Activated CD4-positive, CD25-positive, alpha-beta regulatory T cell (primary cell): ENCODE measurements at regions not wholly inside any gene's neighbourhood (a gene's known extent, or its start where the extent isn't known, plus 50 kb on each side); places are given as distances from the start of the nearest gene placed in this dataset.

Experiments used
- DNase-seq, 4 experiments: peaks; one replicate each; lab custom pipeline; 2025; lab: John Stamatoyannopoulos, UW

DNA sequence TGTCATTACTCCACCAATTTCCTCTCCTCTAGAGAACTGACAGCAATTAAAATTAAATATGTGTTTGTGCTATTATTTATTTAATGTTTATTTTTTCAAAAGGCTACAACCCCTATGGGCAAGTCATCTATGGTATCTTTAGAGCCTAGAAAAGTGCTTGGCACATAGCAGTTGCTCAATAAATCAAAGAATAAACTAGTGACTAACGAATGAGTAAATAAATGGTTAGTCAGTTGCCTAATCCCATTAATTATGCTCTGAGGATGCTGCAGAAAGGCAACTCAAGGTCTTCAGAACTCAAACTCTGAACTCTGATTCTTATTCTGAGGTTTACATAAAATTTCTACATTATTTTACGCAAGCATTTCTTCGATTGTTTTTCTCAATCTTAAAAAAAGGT, 193.0 kb upstream of the TSHZ2 start:
- DNase-seq, result no peak

DNA sequence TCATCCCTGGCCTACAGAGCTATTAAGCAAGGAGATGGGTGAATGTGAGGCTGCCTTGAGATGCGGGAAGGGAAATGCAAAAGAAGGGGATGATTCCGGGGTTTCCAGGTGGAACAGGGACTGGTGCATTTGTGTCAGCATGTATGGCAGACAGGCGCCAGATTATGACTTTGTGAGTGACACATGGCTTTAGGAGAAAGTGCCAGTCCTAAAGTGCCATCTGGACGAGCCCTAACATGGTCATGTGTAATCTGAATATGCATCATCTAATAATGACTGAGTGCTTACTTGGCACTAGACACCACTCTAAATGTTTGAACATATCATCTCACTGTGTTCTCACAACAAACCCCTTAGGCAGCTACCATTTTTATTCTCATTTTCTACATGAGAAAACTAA, 195.0 kb upstream of the TSHZ2 start:
- DNase-seq, result no peak

DNA sequence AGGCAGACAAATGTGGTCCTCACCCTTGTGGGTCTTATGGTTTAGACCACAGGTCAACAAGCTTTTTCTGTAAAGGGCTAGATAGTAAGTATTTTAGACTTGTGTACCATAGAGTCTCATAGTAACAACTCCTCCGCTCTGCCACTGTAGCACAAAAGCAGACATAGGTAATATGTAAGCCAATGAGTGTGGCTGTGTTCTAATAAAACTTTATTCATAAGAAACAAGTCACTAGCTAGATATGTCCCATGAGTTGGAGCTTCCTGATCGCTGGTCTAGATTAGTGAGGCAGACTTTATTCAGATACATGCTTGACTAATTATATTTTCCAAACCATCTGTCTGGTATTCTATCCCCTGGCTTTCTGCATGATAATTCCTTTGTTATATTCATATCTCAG, 196.4 kb upstream of the TSHZ2 start:
- DNase-seq, result no peak

DNA sequence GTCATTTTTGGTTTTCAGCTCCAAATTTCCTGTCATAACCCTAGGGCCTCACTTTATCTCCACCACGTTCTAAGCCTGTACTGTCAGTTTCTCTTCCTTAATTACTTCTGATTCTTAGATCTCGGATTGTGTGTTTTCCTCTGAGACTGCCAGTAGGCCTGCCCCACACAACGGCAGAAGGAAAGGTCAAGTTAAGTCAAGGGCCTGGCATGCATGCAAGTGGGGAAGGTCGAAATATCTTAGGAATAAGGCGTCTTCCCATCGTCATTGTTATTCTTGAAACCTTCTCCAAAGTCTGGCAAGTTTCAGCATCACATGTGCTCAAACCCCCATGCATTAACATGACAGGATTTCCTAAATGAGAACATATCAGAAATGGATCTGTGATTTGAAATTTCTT, 203.5 kb upstream of the TSHZ2 start:
- no peak for DNase-seq

DNA sequence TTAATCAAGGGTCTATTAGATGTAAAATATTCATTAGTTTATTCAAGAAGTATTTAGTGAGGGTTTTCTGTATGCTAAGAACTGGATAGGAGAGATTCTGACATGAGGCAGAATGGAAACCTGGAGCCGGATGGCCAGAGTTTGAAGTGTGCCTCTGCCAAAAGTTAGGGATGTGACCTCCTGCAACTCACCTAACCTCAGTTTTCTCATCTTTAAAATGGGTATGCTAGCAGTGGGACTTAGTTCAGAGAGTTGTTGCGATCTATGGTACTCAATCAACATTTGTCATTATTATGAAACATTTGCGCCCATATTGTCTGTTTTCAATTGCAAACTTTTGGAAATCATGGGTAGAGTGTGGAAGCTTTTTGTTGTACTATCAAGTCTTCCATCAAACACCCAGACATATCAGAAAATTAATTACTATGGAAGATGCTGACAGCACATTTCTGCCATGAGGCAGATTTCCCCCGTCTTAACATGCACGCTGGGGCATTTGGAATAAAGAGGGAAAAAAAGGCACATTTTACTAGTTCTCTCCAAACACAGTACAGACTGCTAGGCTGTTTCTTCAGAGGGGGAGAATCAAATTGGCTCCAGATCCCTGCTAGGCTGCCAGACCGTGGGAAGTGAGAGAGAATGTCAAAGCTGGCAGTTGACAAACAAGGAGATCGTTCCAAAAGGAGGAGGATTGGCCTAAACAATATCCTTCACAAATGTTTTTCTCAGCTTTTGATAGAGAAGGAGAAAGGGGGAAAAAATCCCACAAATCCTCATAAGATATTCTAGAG, 205.3 kb upstream of the TSHZ2 start:
- no peak for DNase-seq

DNA sequence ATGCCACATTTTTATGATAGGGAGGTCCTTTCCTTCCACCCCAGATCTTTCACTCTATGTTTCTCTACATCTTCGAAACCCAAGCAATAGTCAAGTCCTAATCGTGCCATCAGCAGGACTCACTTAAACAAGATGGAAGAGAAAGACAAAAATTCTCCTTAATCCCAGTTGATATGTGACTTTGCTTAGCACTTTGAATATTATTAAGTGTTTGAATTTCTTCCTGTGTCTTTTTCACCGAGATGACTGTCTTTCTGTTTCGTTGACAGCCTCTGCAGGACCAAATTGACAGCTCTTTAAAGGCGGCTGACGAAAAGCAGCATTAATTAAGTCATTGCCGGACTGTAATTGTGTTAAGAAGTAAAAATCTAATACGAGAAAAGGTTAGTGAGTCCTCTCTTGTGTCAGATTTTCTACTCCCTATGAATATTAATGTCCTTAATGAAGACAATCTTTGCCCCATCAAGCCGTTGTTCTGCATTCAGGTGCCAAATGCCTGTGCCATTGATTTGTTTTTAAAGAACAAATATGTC, 208.8 kb upstream of the TSHZ2 start:
- DNase-seq, result no peak

DNA sequence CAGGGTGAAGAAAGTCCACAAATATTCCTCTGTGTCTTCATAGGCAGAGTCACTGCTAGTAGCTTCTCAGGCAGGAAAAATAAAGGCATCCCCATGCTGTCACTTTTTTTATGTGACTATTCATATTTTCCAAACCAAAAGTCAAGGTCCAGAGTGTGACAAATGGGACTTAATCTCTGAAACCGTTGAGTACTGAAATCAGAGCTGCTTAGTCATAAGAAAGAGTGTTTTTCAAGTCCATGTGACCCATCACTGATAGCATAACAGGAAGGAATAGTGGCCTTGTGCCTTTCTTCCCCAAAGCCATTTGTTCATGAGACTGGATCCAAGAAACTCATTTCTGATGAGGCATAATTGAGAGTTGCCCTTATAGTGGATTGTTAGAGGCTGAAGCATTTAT, 210.3 kb upstream of the TSHZ2 start:
- DNase-seq, result no peak

DNA sequence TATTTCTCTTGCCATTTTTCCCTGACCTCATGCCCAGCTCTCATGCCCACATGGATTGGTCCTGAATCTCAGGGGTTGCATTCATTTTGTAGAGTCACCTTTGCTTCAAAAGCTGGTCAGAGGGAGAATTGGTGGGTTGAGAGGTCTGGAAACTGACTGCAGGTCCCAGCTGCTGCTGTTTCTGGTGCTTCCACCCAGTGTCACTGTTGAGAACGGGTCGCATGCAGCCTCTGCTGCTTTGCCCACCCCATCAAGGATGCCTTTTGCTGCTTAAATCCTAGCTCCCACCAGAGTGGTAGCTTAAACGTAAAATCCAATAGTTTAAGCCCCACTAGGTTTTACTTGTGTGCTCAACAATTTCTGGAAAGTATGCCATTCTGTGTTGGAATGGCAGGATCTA, 211.4 kb upstream of the TSHZ2 start:
- no peak for DNase-seq

DNA sequence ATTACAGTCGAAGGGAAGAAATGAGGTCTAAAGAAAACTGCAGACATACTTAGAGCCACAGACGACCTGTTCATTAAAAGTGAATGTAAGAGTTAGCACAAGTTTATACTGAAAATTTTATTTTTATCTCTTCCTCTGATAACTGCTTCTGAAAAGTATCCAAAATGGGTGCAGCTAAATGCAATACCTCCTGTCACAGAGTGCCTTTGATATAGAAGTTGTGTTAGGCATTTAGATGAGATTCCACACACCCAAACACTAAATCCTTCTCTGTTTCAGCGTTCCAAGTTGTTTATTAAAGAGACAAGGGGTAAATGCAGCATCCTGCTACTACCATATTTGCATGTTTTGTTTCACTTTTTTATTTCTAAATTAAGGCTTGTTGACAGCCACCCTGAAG, 214.7 kb upstream of the TSHZ2 start:
- DNase-seq, result no peak

DNA sequence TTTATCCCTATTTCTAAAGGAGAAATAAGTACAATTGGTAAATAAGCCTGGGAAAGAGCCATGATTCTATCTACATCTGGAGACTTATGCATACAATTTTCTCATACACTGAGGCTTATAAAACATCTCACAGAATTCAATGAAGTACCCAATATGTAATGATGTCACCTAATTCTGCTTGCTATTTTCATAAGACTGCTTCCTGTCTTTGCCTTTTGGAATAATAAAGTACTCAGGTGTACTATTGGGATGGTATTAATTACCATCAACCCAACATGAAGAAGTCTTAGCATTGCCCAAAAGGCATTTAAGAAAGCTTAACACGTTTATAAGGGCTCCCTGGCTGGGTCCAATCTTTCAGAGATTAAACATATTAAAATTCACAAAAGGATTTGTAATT, 216.4 kb upstream of the TSHZ2 start:
- no peak for DNase-seq

DNA sequence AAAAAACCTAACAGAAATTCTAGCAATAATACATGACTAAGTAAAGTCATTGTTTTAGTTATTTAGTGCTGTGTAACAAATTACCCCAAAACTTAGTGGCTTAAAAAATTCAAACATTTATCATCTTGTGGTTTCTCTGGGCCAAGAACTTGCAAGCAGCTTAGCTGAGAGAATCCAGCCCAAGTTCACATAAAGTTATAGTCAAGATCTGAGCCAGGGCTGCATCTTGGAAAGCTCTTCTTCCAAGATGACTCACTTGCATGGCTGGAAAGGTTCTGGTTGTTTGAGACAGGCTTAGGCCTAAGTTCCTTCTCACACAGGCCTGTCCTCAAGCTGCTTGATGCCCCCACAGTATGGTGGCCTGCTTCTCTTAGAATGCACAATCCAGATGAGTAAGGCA, 217.8 kb upstream of the TSHZ2 start:
- DNase-seq, result no peak

DNA sequence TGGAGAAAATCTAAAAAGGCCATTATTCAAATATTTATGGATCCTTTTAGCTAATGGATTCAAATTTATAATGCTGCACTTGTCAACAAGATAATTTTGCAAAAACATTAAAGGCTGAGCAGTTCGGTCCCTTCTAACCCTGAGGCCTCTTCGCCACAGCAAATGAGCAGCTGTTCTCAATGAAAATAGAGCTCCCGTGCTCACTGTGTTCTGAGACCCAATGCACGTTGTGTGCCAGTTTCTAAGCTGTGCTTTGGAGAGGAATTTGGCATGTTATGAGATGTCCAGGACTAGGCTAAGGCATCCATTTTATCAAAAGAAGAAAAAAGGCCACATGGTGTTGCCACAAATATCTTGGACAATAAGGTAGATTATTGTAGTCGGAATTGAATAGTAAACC, 220.1 kb upstream of the TSHZ2 start:
- no peak for DNase-seq

DNA sequence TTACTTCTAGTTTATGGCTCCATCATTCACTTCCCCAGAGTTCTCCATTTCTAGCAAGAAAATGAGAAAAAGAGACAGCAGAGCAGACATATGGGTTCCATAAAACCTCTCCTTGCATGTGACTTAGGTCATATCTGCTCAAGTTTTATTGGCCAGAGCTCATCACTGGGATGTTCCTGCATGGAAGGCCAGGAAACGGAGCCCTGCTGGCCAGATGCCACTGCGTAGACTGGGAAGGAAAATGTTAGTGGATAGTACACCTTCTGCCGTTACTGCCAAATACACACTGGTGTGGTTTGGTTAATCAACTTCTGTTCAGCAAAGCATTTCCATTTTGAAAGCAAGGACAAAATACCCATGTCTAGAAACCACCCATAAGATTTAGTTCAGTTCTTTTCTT, 220.6 kb upstream of the TSHZ2 start:
- DNase-seq, result no peak

DNA sequence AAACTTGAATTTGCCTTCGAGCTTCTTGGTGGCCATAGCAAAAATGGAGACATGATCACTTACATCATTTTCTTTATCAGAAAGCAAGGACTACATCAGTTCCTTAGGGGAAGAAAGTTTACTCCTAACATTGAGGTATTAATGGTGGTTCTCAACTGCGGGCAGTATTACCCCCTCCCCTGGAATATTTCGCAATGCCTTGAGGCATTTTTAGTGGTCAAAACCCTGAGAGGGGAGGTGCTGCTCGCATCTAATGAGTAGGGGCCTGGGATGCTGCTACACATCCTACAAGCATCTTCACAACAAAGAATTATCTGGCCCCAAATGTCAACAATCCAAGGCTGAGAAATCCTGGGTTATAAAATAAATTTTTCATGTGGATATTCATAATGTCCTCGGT, 222.2 kb upstream of the TSHZ2 start:
- no peak for DNase-seq

DNA sequence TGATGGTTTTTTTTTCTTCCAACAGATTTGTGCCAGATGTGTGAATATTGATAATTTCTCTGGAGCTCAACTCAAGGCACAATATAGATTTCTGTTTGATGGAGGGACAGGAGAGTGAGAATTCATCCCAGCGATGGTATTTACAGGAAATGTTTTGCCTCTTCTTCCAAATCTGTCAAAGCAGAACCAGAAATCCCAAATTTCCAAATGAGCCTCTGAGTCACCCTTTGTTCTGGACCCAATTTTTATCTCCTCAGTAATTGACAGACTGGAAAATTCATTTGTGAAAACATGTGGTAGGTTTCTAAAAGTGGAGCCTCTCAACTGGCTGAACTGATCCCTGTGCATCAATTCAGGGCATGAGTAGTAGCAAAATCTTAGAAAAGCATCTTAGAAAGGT, 223.2 kb upstream of the TSHZ2 start:
- DNase-seq, result no peak

DNA sequence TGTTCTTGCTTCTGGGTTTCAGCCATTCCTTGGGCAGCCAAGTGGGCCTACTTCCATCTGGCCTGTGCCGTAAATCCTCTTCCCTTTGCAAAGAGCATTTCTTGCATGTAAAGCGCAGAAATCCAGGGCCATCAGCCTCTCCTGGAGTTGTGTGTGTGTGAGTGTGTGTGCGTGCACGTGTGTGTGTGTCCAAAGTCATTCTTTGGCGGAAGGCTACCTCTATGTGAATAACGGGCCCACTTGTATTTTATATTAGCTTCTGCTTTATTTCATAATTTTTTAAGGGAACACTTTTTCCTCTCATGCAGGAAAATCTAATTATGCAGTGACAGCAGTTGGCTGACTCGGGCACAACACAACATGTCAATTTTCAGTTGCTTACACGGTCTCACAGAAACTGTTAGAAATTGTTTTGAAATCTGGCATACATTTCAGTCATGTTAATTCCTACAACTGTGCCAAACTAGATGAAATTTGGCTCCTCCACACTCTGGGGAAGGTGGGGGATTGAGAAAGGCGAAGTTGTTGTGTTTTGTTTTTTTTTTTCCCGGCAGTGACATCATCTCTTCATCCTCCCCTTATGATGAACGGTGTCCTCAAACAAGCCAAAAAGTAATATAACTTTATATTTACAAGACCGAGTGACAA, 223.7 kb upstream of the TSHZ2 start:
- DNase-seq, result no peak

DNA sequence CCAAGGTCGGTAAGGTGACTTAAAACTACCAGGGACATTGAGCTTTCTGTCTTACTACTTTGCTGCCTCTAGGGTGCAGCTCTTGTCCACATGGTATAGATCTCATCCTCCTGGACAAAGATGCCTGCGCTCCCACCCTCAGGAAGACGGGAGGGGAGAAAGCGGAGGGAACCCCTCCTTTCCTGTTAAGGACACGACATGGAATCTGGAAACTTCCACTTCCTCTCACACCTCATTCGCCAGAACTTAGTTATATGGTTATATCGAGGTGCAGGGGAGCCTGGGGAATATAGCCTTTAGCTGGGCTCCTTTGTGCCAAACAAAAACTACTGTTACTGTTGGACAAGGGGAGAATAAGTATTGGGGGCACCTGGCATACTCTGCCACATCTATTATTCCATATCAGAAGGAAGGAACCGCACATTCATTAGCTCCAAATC, 224.3 kb upstream of the TSHZ2 start:
- no peak for DNase-seq

DNA sequence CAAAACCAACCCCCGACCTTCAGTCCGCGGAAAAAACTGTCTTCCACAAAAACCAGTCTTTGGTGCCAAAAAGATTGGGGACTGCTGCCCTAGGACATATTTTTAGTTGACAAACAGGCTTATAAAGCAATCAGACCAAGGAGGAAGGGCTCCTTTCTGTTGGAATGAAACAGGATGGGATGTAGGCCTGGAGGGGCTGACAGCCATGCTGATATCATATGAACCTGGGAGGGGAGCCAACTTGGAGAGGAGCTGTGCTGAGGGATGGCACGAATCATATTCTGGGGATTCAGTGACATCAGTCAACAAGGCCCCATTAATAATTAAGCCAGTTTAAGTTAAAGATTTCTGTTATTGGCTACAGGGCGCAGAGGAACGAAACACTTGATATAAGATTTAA, 225.4 kb upstream of the TSHZ2 start:
- DNase-seq, result no peak

DNA sequence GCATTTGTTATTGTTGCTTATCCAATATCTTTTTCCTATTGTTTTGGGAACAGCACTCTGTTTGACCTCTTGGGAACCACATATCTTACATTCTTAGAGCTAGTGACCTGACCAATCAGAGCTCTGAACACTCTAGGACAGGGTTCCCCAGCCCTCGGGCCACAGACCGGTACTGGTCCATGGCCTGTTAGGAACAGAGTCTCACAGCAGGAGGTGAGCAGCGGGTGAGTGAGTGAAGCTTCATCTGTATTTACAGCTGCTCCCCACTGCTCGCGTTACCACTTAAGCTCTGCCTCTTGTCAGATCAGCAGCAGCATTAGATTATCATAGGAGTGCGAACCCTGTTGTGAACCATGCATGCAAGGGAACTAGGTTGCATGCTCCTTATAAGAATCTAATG, 226.0 kb upstream of the TSHZ2 start:
- DNase-seq, result no peak

DNA sequence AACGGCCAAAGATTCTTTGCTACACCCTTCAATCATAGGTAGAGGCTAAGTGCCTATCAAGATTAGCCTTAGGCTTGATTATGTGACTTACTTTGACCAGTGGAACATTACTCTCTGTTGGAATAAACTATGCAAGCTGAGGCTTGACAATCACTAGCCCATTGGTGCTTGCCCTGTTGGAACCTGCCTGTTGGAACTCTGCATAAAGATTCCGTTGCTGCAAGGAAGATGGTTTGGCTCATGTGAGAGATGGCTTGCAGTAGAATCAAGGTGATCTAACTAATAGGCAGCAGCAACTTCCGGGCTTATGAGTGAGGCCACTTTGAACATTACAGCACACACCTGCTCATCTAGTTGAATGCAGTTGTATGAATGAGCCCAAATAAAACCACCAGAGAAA, 227.7 kb upstream of the TSHZ2 start:
- DNase-seq, result no peak

DNA sequence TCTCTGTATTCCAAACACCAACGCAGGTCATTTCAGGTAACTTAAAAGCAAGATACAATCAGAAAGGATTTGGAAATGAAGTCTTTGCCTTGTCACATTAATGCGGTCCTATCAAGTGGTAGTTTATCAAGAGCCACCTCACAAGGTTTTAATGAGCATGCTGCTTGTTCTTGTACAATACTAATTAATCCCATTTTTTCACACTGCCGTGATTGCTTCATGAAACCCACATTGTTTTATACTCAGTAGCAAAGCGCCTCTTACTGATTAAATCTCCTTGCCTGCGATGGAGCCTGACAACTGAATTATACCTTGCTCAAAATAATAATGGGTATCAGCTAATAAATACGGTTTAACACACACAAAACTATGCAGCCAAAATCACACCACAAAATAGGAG, 234.1 kb upstream of the TSHZ2 start:
- no peak for DNase-seq

DNA sequence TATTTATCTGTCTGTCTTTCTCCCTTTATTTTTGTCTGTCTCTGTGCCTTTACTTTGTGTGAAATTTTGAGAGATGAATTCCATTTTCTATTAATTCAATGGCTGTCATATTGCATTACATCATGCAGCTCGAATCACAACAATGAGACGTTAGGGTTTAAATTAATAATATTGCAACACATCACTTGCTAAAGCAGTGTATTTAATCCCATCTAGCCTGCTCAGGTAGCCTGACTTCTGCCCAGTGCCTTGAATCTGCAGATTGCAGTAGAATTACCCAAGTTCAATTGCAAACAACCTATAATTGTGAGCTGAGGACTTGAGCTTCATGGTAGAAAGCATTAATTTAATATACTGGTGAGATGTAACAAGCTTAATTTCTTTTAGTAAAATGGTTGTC, 235.7 kb upstream of the TSHZ2 start:
- DNase-seq, result no peak

DNA sequence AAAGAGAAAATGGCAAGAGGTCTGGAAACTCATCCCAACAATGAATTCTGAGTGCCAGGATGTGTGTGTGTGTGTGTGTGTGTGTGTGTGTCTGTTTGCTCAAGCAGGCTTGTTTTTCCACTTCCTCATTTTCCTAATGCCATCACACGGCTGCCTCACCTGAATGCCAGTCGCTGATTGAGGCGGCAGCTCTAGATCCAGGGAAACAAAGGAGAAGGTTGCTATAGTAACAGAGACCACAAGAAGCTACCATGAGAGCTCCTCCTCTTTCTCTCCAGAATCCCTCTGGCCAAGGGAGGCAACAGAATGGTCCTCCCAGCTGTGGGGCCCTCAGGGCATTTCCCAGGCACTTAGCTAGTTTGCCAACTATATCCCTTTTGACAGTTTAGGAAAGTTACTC, 241.1 kb upstream of the TSHZ2 start:
- no peak for DNase-seq
